ENCODE measurements at regions not wholly inside any gene's neighbourhood (a gene's known extent, or its start where the extent isn't known, plus 50 kb on each side); places are given as distances from the start of the nearest gene placed in this dataset.
"Not testable (repeated sequence)": the region's sequence is repeated elsewhere in the genome, so short reads cannot be mapped to it uniquely, and the experiment has no call there.

DNA sequence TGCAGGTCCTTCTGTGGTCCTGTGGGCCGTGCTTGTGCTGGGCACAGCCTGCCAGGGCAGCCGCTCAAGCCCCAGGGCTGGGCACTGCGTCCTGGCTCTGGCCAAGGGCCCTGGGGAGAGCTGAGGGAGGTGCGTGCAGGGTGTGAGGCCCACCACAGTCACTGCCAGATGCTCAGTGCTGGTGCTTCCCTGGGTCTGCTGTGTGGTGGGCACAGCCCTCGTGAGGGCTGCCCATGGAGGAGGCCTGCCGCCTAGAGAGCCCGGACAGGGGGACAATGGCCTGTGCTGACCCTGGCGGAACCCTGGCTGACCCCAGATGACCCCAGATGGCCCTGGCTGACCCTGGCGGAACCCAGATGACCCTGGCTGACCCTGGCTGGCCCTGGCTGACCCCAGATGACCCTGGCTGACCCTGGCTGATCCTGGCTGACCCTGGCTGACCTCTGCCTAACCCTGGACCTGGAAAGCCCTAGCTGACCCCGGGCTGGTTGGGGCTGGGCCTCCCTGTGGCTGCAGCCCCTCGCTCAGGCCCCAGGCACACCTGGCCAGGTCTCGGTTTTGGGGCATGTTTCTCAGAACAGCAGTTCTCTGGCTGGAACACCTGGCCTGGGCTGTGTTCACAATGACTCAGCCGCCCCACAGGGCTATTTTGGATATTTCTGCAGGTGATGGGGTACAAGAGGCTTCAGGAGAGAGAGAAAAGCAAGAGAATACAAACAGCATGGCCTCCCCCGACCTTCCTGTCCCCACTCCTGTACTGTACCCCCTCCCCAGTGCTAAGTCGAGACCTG is 55.4 kb downstream of the TMEM121 start:
- Histone ChIP-seq H3K27me3 (ENCODE audit: low read depth) (no peaks in the 10 kb centered on the region), H3K9me3 (no peaks in the 10 kb centered on the region), H3K4me3 (no peak overlapping the region), H3K4me1 (no peaks in the 10 kb centered on the region), H3K36me3 (replicated peaks) (no peaks in the 10 kb centered on the region)
- in situ Hi-C loops (cut with MboI; ENCODE audit: low sequenced_read_pairs) = loop anchor here (10.0 kb wide), 1 partner anchor 123 kb away; no protein-coding TSS in a partner anchor
- no peak for DNase-seq (ENCODE audit: low spot score in 2 of 2)

- Histone ChIP-seq H3K4me3 (no peak overlapping the region), H3K9me3 (no peaks in the 10 kb centered on the region), H3K27me3 (ENCODE audit: low read depth) (no peaks in the 10 kb centered on the region), H3K36me3 (replicated peaks) (no peaks in the 10 kb centered on the region), H3K4me1 (no peaks in the 10 kb centered on the region)
- DNase-seq (ENCODE audit: low spot score in 2 of 2) = no peak
- in situ Hi-C loops (cut with MboI; ENCODE audit: low sequenced_read_pairs) = loop anchor here (10.0 kb wide), 1 partner anchor 122 kb away; no protein-coding TSS in a partner anchor
Measured at GRCh38 chr14:105582639-105583038, 56.3 kb downstream of the TMEM121 start.

- not testable (repeated sequence) for H3K4me1 ChIP-seq; H3K9me3 ChIP-seq; DNase-seq (ENCODE audit: low spot score in 2 of 2); H3K36me3 ChIP-seq (replicated peaks); H3K27me3 ChIP-seq (ENCODE audit: low read depth); H3K4me3 ChIP-seq
- in situ Hi-C loops (cut with MboI; ENCODE audit: low sequenced_read_pairs) = loop anchor here (10.0 kb wide), 1 partner anchor 121 kb away; no protein-coding TSS in a partner anchor
Measured at GRCh38 chr14:105583914-105584313, 57.5 kb downstream of the TMEM121 start.

- H3K4me1 ChIP-seq; H3K9me3 ChIP-seq; DNase-seq (ENCODE audit: low spot score in 2 of 2); H3K36me3 ChIP-seq (replicated peaks); H3K4me3 ChIP-seq; H3K27me3 ChIP-seq (ENCODE audit: low read depth): not testable (repeated sequence)
- in situ Hi-C loops (cut with MboI; ENCODE audit: low sequenced_read_pairs) = loop anchor here (10.0 kb wide), 1 partner anchor 120 kb away; no protein-coding TSS in a partner anchor
Measured at GRCh38 chr14:105585290-105585689, 58.9 kb downstream of the TMEM121 start.

DNA sequence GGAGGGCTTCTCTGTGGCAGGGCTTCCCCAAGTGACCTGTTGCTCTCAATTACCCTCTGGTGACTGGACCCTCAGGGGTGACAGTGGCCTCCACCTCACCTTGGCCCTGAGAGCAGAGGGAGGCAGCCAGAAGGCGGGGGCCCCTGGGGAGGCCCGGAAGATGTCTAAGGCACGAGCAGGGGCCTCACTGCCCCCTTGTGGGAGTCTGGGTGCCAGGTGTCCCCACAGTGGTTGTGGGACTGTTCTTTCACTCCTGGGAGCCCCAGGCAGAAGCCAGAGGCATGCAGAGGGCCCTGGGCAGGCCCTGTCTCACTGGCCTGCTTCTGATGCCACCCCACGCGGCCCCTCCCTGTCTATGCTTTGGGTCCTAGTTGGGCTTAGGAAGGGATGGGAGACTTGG is 59.3 kb downstream of the TMEM121 start:
- not testable (repeated sequence) for H3K36me3 ChIP-seq (replicated peaks); H3K27me3 ChIP-seq (ENCODE audit: low read depth); H3K4me1 ChIP-seq; H3K4me3 ChIP-seq; H3K9me3 ChIP-seq; DNase-seq (ENCODE audit: low spot score in 2 of 2)
- in situ Hi-C loops (cut with MboI; ENCODE audit: low sequenced_read_pairs) = loop anchor here (10.0 kb wide), 1 partner anchor 119 kb away; no protein-coding TSS in a partner anchor

DNA sequence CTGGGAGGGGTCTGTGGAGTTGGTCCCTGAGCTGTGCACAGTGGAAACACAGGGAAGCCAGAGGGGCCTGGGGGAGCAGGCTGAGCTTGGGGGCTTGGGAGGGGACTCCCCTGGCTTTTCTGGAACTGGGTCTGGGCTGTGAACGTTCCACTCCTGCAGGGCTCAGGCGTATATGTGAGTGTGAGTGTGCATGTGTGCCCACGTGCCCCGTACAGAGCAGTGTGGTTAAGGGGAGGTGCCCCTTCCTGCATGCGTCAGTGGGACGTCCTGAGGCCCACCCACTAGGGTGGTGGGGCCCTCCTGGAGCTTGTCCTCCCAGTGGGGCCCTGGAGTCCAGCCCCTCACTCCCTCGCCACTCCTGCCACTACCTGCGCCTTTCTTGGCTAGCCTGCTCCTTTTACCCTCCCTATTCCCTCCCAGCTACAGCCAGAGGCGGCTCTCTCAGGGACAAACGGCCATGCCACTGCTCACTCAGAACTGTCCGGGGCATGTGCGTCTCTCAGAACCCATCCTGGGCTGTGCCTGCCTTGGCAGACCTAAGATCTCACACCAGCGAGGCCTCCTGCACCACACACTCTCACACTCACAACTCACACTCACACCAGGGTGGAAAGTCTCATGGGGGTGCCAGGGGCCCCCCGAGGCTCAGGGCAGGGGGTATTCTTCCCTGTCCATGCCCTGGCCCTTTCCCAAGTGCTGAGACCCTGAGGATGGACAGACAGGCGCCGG is 59.9 kb downstream of the TMEM121 start:
- not testable (repeated sequence) for H3K4me1 ChIP-seq; H3K36me3 ChIP-seq (replicated peaks); DNase-seq (ENCODE audit: low spot score in 2 of 2); H3K9me3 ChIP-seq; H3K27me3 ChIP-seq (ENCODE audit: low read depth); H3K4me3 ChIP-seq
- in situ Hi-C loops (cut with MboI; ENCODE audit: low sequenced_read_pairs) = loop anchor here (10.0 kb wide), 1 partner anchor 118 kb away; no protein-coding TSS in a partner anchor

GRCh38 chr14:105587034-105587433 is 60.7 kb downstream of the TMEM121 start:
- in situ Hi-C loops (cut with MboI; ENCODE audit: low sequenced_read_pairs) = loop anchor here (10.0 kb wide), 1 partner anchor 118 kb away; no protein-coding TSS in a partner anchor

DNA sequence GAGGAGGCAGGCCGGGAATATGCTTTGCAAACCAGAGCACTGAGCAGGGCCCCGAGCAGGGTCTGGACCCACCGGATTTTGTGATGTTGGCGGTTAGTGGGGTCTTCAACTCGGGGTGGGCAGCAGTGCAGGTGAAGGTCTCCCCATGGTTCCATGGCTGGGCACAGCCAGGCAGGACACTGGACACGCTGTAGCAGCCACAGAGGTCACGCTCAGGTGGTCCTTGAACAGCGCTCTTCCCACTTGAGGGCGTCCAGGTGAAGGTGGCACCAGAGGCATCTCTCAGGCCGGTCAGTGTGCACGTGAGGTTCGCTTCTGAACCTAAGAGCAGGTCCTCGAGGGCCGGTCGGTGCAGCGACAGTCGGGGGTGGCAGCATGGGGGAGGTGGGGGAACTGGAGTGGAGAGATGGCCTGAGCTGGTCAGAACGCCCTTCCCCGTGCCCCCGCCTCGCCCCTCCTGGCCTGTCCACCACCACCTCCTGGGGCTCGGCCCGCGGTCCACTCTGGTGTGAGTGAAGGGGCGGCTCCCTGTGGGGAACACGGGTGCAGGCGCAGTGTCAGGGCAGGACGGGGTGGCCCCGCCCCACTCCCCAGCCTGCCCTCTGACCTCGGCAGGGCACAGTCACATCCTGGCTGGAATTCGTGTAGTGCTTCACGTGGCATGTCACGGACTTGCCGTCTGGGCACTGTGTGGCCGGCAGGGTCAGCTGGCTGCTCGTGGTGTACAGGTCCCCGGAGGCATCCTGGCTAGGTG is 61.3 kb downstream of the TMEM121 start:
- not testable (repeated sequence) for H3K36me3 ChIP-seq (replicated peaks); H3K4me1 ChIP-seq; H3K27me3 ChIP-seq (ENCODE audit: low read depth); H3K4me3 ChIP-seq; H3K9me3 ChIP-seq; DNase-seq (ENCODE audit: low spot score in 2 of 2)
- in situ Hi-C loops (cut with MboI; ENCODE audit: low sequenced_read_pairs) = loop anchor here (10.0 kb wide), 1 partner anchor 117 kb away; no protein-coding TSS in a partner anchor

More at GRCh38 chr14:105587034-105587433, 60.7 kb downstream of the TMEM121 start:
- not testable (repeated sequence) for H3K4me1 ChIP-seq; H3K36me3 ChIP-seq (replicated peaks); H3K4me3 ChIP-seq; DNase-seq (ENCODE audit: low spot score in 2 of 2); H3K9me3 ChIP-seq; H3K27me3 ChIP-seq (ENCODE audit: low read depth)

DNA sequence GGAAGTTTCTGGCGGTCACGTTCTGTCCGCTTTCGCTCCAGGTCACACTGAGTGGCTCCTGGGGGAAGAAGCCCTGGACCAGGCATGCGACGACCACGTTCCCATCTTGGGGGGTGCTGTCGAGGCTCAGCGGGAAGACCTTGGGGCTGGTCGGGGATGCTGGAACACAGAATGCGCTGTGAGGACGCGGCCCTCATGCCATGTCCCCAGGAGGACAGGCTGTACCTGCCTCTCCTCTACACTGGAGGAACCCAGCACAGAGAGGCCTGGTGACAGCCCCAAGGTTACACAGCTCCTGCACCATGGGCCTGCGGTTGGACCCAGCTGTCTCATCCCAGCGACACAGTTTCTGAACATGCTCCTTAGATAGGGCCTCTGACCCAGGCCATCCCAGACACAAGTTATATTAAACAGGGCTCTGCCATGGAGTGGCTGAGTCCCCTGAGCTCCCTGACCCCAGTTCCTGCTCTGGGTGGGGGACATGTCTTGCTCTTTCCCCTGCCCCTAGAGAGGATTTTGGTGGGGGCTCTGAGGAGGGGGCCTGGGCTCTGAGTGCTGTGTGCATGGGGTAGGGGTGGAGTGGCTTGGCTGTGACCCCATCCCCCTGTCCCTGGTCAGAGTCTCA is 62.0 kb downstream of the TMEM121 start:
- in situ Hi-C loops (cut with MboI; ENCODE audit: low sequenced_read_pairs) = loop anchor here (10.0 kb wide), 1 partner anchor 116 kb away; no protein-coding TSS in a partner anchor

DNA sequence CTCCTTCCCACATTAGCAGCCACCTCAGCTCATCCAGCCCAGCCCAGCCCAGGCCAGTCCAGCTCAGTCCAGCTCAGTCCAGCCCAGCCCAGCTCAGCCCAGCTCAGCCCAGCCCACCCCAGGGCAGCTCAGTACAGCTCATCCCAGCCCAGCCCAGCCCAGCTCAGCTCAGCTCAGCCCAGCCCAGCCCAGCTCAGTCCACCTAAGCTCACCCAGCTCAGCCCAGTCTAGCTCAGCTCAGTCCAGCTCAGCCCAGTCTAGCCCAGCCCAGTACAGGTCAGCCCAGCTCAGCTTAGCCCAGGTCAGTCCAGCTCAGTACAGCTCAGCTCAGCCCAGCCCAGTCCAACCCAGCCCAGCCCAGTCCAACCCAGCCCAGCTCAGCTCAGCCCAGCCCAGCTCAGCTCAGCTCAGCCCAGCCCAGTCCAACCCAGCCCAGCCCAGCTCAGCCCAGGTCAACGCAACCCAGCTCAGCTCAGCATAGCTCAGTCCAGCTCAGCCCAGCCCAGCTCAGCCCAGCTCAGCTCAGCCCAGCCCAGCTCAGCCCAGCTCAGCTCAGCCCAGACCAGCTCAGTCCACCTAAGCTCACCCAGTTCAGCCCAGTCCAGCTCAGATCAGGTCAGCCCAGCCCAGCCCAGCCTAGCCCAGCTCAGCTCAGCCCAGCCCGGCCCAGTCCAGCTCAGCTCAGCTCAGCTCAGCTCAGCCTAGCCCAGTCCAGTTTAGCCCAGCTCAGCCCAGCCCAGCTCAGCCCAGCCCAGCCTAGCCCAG is 63.0 kb downstream of the TMEM121 start:
- Histone ChIP-seq H3K4me3 (no peak overlapping the region), H3K4me1 (no peaks in the 10 kb centered on the region), H3K27me3 (ENCODE audit: low read depth) (no peaks in the 10 kb centered on the region), H3K9me3 (no peaks in the 10 kb centered on the region), H3K36me3 (replicated peaks) (no peaks in the 10 kb centered on the region)
- no peak for DNase-seq (ENCODE audit: low spot score in 2 of 2)
- in situ Hi-C loops (cut with MboI; ENCODE audit: low sequenced_read_pairs) = loop anchor here (10.0 kb wide), 1 partner anchor 115 kb away; no protein-coding TSS in a partner anchor

More for the DNA sequence above, 62.0 kb downstream of the TMEM121 start:
- Histone ChIP-seq H3K9me3 (no peaks in the 10 kb centered on the region), H3K27me3 (ENCODE audit: low read depth) (no peaks in the 10 kb centered on the region), H3K4me1 (no peaks in the 10 kb centered on the region), H3K4me3 (no peak overlapping the region), H3K36me3 (replicated peaks) (no peaks in the 10 kb centered on the region)
- no peak for DNase-seq (ENCODE audit: low spot score in 2 of 2)

- H3K4me1 ChIP-seq; H3K4me3 ChIP-seq; DNase-seq (ENCODE audit: low spot score in 2 of 2); H3K9me3 ChIP-seq; H3K27me3 ChIP-seq (ENCODE audit: low read depth); H3K36me3 ChIP-seq (replicated peaks): not testable (repeated sequence)
- in situ Hi-C loops (cut with MboI; ENCODE audit: low sequenced_read_pairs) = loop anchor here (10.0 kb wide), 1 partner anchor 115 kb away; no protein-coding TSS in a partner anchor
Measured at GRCh38 chr14:105589926-105590185, 63.5 kb downstream of the TMEM121 start.

DNA sequence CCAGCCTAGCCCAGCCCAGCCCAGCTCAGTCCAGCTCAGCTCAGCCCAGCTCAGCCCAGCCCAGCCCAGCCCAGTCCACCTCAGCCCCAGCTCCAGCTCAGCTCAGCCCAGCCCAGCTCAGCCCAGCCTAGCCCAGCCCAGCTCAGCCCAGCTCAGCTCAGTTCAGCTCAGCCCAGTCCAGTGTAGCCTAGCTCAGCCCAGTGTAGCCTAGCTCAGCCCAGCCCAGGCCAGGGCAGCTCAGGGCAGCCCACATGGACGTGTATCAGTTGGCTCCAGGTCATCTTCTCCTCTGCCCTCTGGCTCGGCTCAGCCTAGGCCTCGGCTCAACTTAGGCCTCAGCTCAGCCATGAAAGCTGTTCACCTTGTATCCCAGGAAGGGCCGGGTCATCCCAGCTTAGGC is 64.7 kb downstream of the TMEM121 start:
- no peaks in the 10 kb centered on the region for H3K27me3 ChIP-seq (ENCODE audit: low read depth)
- no peak for DNase-seq (ENCODE audit: low spot score in 2 of 2)
- H3K4me1 ChIP-seq = no peaks in the 10 kb centered on the region
- H3K9me3 ChIP-seq = no peaks in the 10 kb centered on the region
- in situ Hi-C loops (cut with MboI; ENCODE audit: low sequenced_read_pairs) = no loop called here
- H3K4me3 ChIP-seq = no peak overlapping the region
- no peaks in the 10 kb centered on the region for H3K36me3 ChIP-seq (replicated peaks)

Measured in HAP-1 (cell line).